ENCODE measurements at regions not wholly inside any gene's neighbourhood (a gene's known extent, or its start where the extent isn't known, plus 50 kb on each side); places are given as distances from the start of the nearest gene placed in this dataset.

DNA sequence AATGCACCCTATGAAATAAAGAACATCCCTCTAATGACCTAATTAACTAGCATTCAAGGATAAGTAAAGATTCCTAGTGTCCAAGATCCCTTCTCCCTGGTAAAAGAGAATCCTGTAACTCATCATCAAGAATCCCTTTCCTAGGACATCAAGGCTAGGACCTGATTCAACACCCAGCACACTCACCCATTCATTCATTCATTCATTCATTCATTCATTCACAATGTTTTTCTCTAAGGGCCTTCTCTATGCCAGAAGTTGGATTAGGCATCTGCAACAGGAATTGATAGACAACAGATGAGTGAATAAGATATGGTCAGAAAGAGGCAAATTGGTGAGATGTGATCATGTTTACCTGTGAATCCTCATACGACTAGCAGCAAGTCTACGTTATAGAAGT, 126.8 kb downstream of the OSR1 start:
- TF ChIP-seq, protein P1, sequence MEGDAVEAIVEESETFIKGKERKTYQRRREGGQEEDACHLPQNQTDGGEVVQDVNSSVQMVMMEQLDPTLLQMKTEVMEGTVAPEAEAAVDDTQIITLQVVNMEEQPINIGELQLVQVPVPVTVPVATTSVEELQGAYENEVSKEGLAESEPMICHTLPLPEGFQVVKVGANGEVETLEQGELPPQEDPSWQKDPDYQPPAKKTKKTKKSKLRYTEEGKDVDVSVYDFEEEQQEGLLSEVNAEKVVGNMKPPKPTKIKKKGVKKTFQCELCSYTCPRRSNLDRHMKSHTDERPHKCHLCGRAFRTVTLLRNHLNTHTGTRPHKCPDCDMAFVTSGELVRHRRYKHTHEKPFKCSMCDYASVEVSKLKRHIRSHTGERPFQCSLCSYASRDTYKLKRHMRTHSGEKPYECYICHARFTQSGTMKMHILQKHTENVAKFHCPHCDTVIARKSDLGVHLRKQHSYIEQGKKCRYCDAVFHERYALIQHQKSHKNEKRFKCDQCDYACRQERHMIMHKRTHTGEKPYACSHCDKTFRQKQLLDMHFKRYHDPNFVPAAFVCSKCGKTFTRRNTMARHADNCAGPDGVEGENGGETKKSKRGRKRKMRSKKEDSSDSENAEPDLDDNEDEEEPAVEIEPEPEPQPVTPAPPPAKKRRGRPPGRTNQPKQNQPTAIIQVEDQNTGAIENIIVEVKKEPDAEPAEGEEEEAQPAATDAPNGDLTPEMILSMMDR (conservative IDR thresholded peaks at IDR 0.05; ENCODE audit: low read depth, low read length): no peak
- H3K79me2 ChIP-seq (ENCODE audit: insufficient read depth, low read depth): no peaks in the 10 kb centered on the region
- no peak overlapping the region for H2AFZ ChIP-seq (ENCODE audit: low read depth)
- H3K9ac ChIP-seq: no peak overlapping the region
- no peak overlapping the region for H3K27ac ChIP-seq
- H3K4me2 ChIP-seq: no peak overlapping the region
- no peaks in the 10 kb centered on the region for H3K4me1 ChIP-seq (ENCODE audit: low read depth, poor library complexity, severe bottlenecking)
- H4K20me1 ChIP-seq (ENCODE audit: insufficient read depth): no peaks in the 10 kb centered on the region
- H3K36me3 ChIP-seq (ENCODE audit: insufficient read depth): no peaks in the 10 kb centered on the region
- H3K27me3 ChIP-seq (ENCODE audit: insufficient read depth, low read depth): no peaks in the 10 kb centered on the region
- H3K4me3 ChIP-seq (IDR thresholded peaks at IDR 0.05; ENCODE audit: insufficient read depth, low read depth, low read length): no peak overlapping the region

DNA sequence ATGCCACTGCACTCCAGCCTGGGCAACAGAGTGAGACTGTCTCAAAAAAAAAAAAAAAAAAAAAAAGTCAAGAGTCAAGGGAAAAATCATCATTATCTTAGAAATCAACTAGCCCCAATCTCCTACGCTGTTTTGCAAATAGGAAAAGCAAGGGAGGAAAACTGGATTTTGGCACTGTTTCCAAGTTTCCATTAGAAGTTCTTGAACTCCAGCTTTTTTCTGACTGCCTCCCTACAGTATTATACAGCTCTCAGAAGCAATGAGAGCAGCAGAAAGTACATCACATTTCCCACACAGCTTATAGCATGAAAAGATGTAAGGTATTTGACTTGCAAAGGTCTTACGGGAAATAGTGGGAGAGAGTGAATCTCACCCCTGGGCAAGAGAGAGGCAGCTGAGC, 127.8 kb downstream of the OSR1 start:
- Histone ChIP-seq H3K9ac (no peak overlapping the region), H3K79me2 (ENCODE audit: insufficient read depth, low read depth) (no peaks in the 10 kb centered on the region), H3K4me3 (IDR thresholded peaks at IDR 0.05; ENCODE audit: insufficient read depth, low read depth, low read length) (no peak overlapping the region), H3K4me1 (ENCODE audit: low read depth, poor library complexity, severe bottlenecking) (no peaks in the 10 kb centered on the region), H4K20me1 (ENCODE audit: insufficient read depth) (no peaks in the 10 kb centered on the region), H3K4me2 (no peak overlapping the region), H3K27me3 (ENCODE audit: insufficient read depth, low read depth) (no peaks in the 10 kb centered on the region), H2AFZ (ENCODE audit: low read depth) (no peak overlapping the region), H3K36me3 (ENCODE audit: insufficient read depth) (no peaks in the 10 kb centered on the region), H3K27ac (no peak overlapping the region)
- TF ChIP-seq, protein P1 (conservative IDR thresholded peaks at IDR 0.05; ENCODE audit: low read depth, low read length): no peak

DNA sequence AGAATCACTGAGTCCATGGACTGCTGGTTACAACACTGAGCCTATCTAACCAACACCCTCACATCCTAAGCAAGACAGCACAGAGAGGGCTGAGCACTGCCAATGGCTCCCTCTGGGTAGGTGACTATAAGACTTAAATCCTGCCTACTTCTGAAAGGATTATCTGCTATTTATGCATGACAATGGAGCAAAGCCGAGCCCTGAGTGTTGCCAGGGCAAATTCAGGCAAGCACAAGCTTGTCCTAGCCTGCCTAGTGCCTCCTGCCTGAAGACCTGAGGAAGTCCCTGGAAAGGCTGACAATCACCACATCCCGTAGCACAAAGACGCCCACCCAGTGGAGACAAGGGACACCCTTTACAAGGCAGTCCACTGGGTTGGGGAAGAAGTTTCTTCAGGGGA, 129.7 kb downstream of the OSR1 start:
- H3K27me3 ChIP-seq (ENCODE audit: insufficient read depth, low read depth): no peaks in the 10 kb centered on the region
- H3K36me3 ChIP-seq (ENCODE audit: insufficient read depth): no peaks in the 10 kb centered on the region
- H3K79me2 ChIP-seq (ENCODE audit: insufficient read depth, low read depth): no peaks in the 10 kb centered on the region
- no peak overlapping the region for H2AFZ ChIP-seq (ENCODE audit: low read depth)
- no peak overlapping the region for H3K9ac ChIP-seq
- H3K4me3 ChIP-seq (IDR thresholded peaks at IDR 0.05; ENCODE audit: insufficient read depth, low read depth, low read length): no peak overlapping the region
- H4K20me1 ChIP-seq (ENCODE audit: insufficient read depth): no peaks in the 10 kb centered on the region
- TF ChIP-seq, protein P1 (conservative IDR thresholded peaks at IDR 0.05; ENCODE audit: low read depth, low read length): no peak
- H3K27ac ChIP-seq: no peak overlapping the region
- no peaks in the 10 kb centered on the region for H3K4me1 ChIP-seq (ENCODE audit: low read depth, poor library complexity, severe bottlenecking)
- H3K4me2 ChIP-seq: no peak overlapping the region

DNA sequence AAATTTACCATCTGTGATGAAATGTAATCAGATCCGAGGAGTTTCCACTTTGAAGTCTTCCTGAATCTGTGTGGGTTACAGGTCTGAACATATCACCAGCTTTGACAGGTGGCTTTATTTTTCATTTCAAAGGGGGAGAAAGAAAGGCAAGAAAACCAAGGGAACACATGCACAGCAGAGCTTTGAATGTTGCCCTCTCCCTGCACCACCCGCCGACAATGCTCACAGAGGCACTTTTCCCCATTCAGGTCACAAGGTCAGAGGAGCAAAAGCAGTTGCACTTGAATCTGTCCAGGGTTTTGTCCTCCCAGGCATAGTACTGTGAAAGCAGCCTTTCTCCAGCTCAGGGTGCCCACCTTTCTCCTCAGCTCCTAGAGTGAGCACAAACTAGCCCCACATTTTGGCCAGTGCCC, 130.2 kb downstream of the OSR1 start:
- TF ChIP-seq, protein P1 (conservative IDR thresholded peaks at IDR 0.05; ENCODE audit: low read depth, low read length): no peak
- Histone ChIP-seq H3K4me3 (IDR thresholded peaks at IDR 0.05; ENCODE audit: insufficient read depth, low read depth, low read length) (no peak overlapping the region), H3K27me3 (ENCODE audit: insufficient read depth, low read depth) (no peaks in the 10 kb centered on the region), H3K36me3 (ENCODE audit: insufficient read depth) (no peaks in the 10 kb centered on the region), H3K4me1 (ENCODE audit: low read depth, poor library complexity, severe bottlenecking) (no peaks in the 10 kb centered on the region), H3K4me2 (no peak overlapping the region), H3K79me2 (ENCODE audit: insufficient read depth, low read depth) (no peaks in the 10 kb centered on the region), H4K20me1 (ENCODE audit: insufficient read depth) (no peaks in the 10 kb centered on the region), H2AFZ (ENCODE audit: low read depth) (no peak overlapping the region), H3K9ac (no peak overlapping the region), H3K27ac (no peak overlapping the region)
